Skeletal muscle satellite cell (primary cell): ENCODE measurements at regions not wholly inside any gene's neighbourhood (a gene's known extent, or its start where the extent isn't known, plus 50 kb on each side); places are given as distances from the start of the nearest gene placed in this dataset.

Experiments used
- H3K27me3 ChIP-seq: 2 replicates; pipeline ENCODE4 v1.7.0; 2013; ENCODE audit warnings: low read length; ENCODE audit not compliant: control insufficient read depth, insufficient read depth
- H3K36me3 ChIP-seq: 2 replicates; pipeline ENCODE4 v1.7.0; 2013; ENCODE audit warnings: mild to moderate bottlenecking, control low read depth, low read length; ENCODE audit not compliant: insufficient read depth
- H3K4me1 ChIP-seq: 2 replicates; pipeline ENCODE4 v1.7.0; 2013; ENCODE audit warnings: low read length; ENCODE audit not compliant: control insufficient read depth, insufficient read depth
- H3K4me2 ChIP-seq: 2 replicates; pipeline ENCODE4 v1.7.0; 2013; ENCODE audit warnings: mild to moderate bottlenecking, low read length
- H3K4me3 ChIP-seq: 2 replicates; pipeline ENCODE4 v1.7.0; 2013; ENCODE audit warnings: low read length
- H3K9ac ChIP-seq: 2 replicates; pipeline ENCODE4 v1.7.0; 2013; ENCODE audit warnings: mild to moderate bottlenecking, low read depth, low read length, moderate library complexity
- H3K9me3 ChIP-seq: replicated peaks from 2 replicates; pipeline ENCODE4 v1.7.0; 2013; ENCODE audit warnings: mild to moderate bottlenecking, control low read depth, low read length

DNA sequence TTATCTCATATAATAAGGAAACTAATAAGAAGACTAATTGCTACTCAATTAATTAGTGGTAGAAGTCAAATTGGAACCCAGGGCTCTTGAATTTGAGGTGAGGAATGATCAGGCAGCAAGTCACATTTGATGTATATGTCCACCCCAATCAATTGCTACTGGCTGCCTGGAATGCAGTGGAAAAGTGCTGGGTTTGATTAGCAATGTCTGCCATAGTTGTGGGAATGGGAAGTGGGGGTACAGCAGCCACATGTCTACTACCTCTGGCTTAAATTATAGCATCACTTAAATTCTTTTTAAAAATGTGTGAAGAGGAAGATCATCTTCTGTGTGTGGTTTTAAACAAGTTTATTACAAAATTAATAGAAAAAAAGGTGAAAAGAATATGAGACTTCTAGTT is 50.8 kb upstream of the NAV2 start:
- no peak overlapping the region for H3K9ac ChIP-seq

DNA sequence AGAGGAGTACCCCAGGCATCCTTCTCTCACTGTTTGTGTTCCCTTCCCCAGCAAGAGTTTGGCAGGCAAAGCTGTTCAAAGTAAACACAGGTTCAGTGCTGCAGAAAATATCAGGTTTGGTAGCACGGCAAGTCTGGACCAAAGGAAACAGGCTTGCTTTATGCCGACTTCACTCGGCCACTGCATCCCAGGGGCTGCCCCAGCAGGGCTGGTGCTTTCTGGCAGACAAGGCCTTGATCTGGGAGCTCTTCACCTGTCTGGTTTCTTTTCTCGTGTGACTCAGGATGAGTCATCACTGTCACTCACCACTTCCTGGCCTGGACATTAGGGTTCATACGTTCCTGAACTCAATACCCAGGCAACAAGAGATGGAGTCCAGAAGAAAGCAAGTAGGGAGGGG is 52.6 kb upstream of the NAV2 start:
- peaks cover 37% of the 10 kb centered on the region for H3K36me3 ChIP-seq
- H3K27me3 ChIP-seq = no peaks in the 10 kb centered on the region
- no peaks in the 10 kb centered on the region for H3K9me3 ChIP-seq
- H3K4me2 ChIP-seq = peak overlapping the region; percentile 30
- no peak overlapping the region for H3K9ac ChIP-seq
- H3K4me1 ChIP-seq = peaks cover 29% of the 10 kb centered on the region
- no peak overlapping the region for H3K4me3 ChIP-seq

More for the DNA sequence above, 50.8 kb upstream of the NAV2 start:
- Histone ChIP-seq H3K4me2 (no peak overlapping the region), H3K27me3 (no peaks in the 10 kb centered on the region), H3K4me1 (peaks cover 38% of the 10 kb centered on the region), H3K36me3 (peaks cover 43% of the 10 kb centered on the region), H3K9me3 (no peaks in the 10 kb centered on the region), H3K4me3 (no peak overlapping the region)

DNA sequence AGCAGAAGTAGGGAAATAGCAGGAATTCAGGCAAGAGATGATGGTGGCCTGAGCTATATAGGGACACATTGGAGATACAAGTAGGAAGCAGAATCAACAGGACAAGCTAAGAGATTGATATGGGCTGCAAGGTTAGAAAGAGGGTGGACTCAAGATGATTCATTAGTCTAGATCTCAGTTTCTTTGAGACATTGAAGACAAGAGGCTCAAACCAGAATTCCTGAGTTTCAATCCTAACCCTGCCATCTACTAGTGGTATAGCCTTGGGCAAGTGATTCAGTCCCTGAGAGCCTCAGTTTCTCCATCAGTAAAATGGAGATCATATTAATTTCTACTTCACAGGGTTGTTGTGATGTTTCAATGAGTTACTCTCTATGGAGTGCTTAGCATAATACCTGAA is 53.1 kb upstream of the NAV2 start:
- H3K4me2 ChIP-seq = no peak overlapping the region
- no peak overlapping the region for H3K4me3 ChIP-seq
- H3K4me1 ChIP-seq = peaks cover 24% of the 10 kb centered on the region
- no peak overlapping the region for H3K9ac ChIP-seq
- no peaks in the 10 kb centered on the region for H3K9me3 ChIP-seq
- H3K27me3 ChIP-seq = no peaks in the 10 kb centered on the region
- H3K36me3 ChIP-seq = peaks cover 31% of the 10 kb centered on the region

DNA sequence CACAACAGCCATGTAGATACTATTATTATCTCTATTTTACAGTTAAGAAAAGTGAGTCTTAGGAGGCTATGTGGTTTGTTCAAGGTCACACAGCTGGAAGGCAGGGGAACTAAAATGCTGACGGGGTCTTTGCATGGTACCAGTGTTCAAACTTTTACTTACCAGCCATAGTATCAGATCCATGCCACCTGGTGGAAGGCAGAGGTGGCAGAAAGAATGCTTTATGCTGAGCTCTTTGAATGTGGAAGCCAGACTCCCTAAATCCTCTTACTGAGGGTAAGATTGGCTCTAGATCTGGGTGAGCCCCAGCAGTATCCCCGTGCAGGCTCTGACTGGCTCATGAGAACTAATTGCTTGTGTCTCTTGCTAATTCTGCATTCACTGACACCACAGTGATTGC is 54.3 kb upstream of the NAV2 start:
- Histone ChIP-seq H3K36me3 (peaks cover 25% of the 10 kb centered on the region), H3K4me1 (peaks cover 19% of the 10 kb centered on the region), H3K9me3 (no peaks in the 10 kb centered on the region)

DNA sequence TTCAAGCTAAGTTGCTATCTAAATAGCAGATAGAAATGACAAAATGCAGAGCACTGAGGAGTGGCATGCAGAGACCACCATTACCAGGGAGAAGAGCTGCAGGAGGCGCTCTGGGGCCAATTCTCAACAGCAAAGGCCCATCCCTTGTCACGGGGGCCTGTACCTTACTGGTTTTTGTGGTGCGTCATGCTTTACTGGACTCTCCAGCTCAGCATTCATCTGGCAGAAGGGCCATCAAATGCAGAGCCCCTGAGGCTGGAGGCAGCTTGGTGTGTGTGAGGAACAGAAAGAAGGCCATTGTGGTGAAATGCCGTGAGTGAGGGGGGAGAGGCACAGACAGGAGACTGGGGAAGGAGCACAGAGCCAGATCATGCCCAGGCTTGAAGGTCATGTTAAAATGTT is 56.5 kb upstream of the NAV2 start:
- Histone ChIP-seq H3K4me2 (no peak overlapping the region), H3K4me3 (no peak overlapping the region), H3K9ac (no peak overlapping the region), H3K36me3 (peaks cover 39% of the 10 kb centered on the region), H3K27me3 (no peaks in the 10 kb centered on the region), H3K9me3 (no peaks in the 10 kb centered on the region), H3K4me1 (peaks cover 30% of the 10 kb centered on the region)

More for the DNA sequence above, 54.3 kb upstream of the NAV2 start:
- H3K27me3 ChIP-seq = no peaks in the 10 kb centered on the region
- H3K4me3 ChIP-seq = no peak overlapping the region
- no peak overlapping the region for H3K4me2 ChIP-seq
- H3K9ac ChIP-seq = no peak overlapping the region

DNA sequence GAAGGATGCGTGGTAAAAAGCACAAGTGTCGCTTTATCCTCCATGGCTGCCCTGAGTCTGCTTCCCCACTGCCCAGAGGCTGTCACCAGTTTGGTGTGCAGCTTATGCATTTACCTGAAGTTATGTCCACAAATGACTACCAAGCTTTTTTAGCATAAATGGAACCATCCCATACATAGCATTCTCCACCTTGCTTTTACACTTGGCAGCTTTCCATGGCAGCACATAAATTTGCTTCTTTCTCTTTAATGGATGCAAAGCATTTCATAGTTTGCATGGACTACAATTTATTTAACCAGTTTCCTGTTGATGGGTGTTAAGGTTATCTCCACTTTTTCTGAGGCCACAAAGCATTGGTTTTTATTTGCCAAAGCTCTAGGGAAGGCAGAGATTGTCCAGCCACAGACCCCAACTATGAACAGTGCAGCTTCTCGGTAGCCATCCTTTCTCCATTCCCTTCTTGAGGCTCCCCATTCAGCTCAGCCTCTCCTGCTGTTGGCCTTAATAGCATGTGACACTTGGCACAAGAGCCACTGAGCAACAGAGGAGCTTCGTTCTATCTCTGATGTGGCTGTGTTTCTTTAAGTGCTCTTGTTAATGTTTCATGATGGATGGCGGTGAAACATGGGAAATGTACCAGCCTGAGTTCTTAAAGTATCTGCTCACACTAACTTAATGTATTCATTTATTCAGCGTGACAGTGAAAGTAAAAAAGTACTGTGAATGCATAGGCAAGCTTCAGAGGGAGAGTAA is 59.8 kb upstream of the NAV2 start:
- Histone ChIP-seq H3K4me1 (peaks cover 25% of the 10 kb centered on the region), H3K9ac (no peak overlapping the region), H3K9me3 (no peaks in the 10 kb centered on the region), H3K4me2 (no peak overlapping the region), H3K27me3 (no peaks in the 10 kb centered on the region), H3K36me3 (peaks cover 61% of the 10 kb centered on the region), H3K4me3 (no peak overlapping the region)

DNA sequence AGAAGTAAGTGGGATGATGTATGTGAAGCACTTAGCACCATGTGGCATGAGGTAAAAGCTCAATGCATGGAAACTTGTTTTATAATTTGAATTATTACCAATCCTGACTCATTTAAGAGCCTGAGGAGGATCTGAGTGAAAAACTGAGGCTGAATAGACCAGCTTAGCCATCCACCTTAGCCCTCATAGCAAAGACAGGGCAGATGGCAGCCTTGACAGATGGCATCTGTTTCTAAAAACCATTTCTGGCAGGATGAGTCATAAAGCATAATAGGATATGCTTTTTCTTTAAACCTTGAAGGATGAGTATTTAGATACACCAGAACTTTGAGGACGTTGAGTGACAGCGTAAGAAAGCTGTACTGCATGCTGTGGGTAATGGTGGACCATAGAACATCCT is 61.0 kb upstream of the NAV2 start:
- Histone ChIP-seq H3K4me1 (peaks cover 36% of the 10 kb centered on the region), H3K9me3 (no peaks in the 10 kb centered on the region), H3K36me3 (peaks cover 62% of the 10 kb centered on the region), H3K27me3 (no peaks in the 10 kb centered on the region), H3K4me2 (no peak overlapping the region), H3K4me3 (no peak overlapping the region), H3K9ac (no peak overlapping the region)

DNA sequence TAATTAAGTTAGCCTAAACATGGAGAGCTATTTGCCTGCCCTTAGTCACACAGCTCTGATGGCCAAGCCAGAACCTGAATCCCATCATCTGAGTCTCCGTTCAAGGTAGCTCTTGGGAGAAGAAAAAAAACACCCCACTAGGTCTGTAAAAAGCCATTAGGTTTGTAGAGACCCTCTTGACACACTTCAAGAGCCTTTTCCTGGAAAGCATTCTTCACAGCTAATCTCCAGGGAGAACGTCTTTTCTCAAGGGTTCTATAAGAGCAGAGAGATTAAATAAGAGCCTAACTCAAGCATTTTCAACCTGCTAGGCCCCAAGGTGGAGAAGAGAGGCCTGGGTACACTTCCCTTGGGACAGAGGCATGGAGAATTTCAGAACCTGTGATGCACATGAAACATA is 61.6 kb upstream of the NAV2 start:
- Histone ChIP-seq H3K27me3 (no peaks in the 10 kb centered on the region), H3K4me1 (peaks cover 42% of the 10 kb centered on the region), H3K9me3 (no peaks in the 10 kb centered on the region)

DNA sequence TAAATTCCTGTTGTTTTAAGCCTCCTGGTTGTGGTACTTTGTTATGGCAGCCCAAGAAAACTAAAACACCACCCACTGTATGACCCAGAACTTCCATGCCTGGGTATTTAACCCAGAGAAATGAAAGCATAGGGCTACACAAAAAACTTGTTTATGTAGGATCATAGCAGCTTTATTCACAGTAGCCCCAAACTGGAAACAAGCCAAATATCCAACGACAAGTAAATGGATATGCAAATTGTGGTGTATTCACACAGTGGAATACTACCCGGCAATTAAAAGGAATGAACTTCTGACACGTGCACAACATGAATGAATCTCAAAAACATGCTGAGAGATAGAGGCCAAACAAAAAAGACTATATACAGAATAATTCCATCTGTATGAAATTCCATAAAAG is 62.2 kb upstream of the NAV2 start:
- no peak overlapping the region for H3K9ac ChIP-seq
- H3K27me3 ChIP-seq = no peaks in the 10 kb centered on the region
- H3K9me3 ChIP-seq = no peaks in the 10 kb centered on the region
- H3K4me3 ChIP-seq = no peak overlapping the region
- H3K4me2 ChIP-seq = no peak overlapping the region
- peaks cover 47% of the 10 kb centered on the region for H3K4me1 ChIP-seq
- peaks cover 63% of the 10 kb centered on the region for H3K36me3 ChIP-seq

More for the DNA sequence above, 61.6 kb upstream of the NAV2 start:
- H3K36me3 ChIP-seq = peaks cover 60% of the 10 kb centered on the region
- H3K4me2 ChIP-seq = no peak overlapping the region
- no peak overlapping the region for H3K9ac ChIP-seq
- no peak overlapping the region for H3K4me3 ChIP-seq

DNA sequence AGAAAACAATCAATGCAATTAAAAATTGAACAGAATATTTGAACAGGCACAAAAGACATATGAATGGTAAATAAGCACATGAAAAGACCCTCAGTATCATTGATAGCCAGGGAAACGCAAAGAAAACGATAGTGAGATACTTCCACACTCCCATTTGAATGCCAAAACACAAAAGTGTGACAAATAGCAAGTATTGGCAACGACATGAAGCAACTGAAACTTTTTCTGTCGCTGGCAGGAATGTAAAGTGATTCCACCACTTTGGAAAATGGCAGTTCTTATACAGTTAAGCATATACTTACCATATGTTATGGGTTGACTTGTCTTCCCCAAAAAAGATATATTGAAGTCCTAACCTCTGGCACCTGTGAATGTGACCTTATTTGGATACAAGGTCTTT is 62.9 kb upstream of the NAV2 start:
- Histone ChIP-seq H3K36me3 (peaks cover 69% of the 10 kb centered on the region), H3K27me3 (no peaks in the 10 kb centered on the region), H3K9ac (no peak overlapping the region)

DNA sequence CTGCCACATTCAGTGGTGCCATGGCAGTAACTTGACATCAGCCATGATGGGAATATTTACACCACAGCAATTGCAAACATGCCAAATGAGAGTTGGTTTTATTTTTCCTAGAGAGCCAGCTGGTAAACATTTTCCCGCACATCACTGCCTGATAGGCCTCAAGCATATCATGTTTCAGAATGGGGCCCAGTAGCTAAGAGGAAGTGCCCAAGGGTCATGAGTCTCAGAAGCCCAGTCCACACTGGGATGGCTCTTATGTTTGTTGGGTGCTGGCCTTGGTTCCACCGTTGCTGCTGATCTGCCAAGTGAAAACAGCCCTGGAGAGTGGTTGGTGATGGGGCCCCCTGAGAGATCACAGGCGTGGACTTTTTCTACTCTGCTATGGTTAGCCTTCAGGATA is 64.3 kb upstream of the NAV2 start:
- Histone ChIP-seq H3K9ac (no peak overlapping the region), H3K36me3 (peaks cover 64% of the 10 kb centered on the region), H3K27me3 (no peaks in the 10 kb centered on the region), H3K4me1 (peaks cover 47% of the 10 kb centered on the region), H3K4me3 (no peak overlapping the region), H3K9me3 (no peaks in the 10 kb centered on the region), H3K4me2 (no peak overlapping the region)

More for the DNA sequence above, 62.9 kb upstream of the NAV2 start:
- H3K4me2 ChIP-seq = no peak overlapping the region
- H3K4me1 ChIP-seq = peaks cover 47% of the 10 kb centered on the region
- no peaks in the 10 kb centered on the region for H3K9me3 ChIP-seq
- no peak overlapping the region for H3K4me3 ChIP-seq

DNA sequence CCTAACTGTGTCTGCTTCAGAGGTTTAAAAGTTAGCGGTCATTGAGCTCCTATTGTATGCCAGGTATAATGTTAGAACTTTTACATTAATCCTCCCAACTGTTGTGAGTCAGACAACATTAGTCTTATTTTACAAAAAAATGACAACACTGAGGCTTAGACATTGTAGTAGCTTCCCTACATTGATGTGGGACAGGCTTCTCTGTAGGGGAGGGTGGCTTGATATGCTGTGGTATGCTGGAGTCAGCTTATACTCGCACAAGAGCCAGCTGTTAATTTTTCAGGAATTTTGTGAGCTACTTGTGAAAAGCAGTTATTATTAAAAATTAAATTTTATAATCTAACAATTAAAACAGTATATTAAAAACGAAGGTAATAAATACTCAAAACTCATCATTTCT is 64.8 kb upstream of the NAV2 start:
- Histone ChIP-seq H3K36me3 (peaks cover 61% of the 10 kb centered on the region), H3K27me3 (no peaks in the 10 kb centered on the region), H3K9me3 (no peaks in the 10 kb centered on the region), H3K9ac (no peak overlapping the region), H3K4me3 (no peak overlapping the region), H3K4me2 (no peak overlapping the region), H3K4me1 (peaks cover 47% of the 10 kb centered on the region)
